Memory B cell (primary cell): ENCODE measurements at regions not wholly inside any gene's neighbourhood (a gene's known extent, or its start where the extent isn't known, plus 50 kb on each side); places are given as distances from the start of the nearest gene placed in this dataset.

Experiments
- ATAC-seq: fragments of 150-1000 bp; cut with Tn5 transposase; 2 replicates; pipeline ENCODE4 v1.10.0; 2021; ENCODE audit warnings: low read depth, mild to moderate bottlenecking, moderate library complexity
- DNase-seq, 2 donors: peaks; one replicate each; pipeline ENCODE4 v3.0.0; 2022; ENCODE audit warnings: low spot score in 2 of 2
- H3K27ac Mint-ChIP-seq: one replicate; pipeline ENCODE4 v1.8.0; 2022; ENCODE audit warnings: mild to moderate bottlenecking, moderate library complexity, mixed read lengths
- H3K27me3 Mint-ChIP-seq: one replicate; pipeline ENCODE4 v1.8.0; 2022; ENCODE audit warnings: mixed read lengths
- H3K36me3 Mint-ChIP-seq: one replicate; pipeline ENCODE4 v1.8.0; 2022; ENCODE audit warnings: mild to moderate bottlenecking, mixed read lengths
- H3K4me1 Mint-ChIP-seq: one replicate; pipeline ENCODE4 v1.8.0; 2022; ENCODE audit warnings: mixed read lengths
- H3K4me3 Mint-ChIP-seq: one replicate; pipeline ENCODE4 v1.8.0; 2022; ENCODE audit warnings: mild to moderate bottlenecking, moderate library complexity, mixed read lengths
- H3K9me3 Mint-ChIP-seq: one replicate; pipeline ENCODE4 v1.8.0; 2022; ENCODE audit warnings: mixed read lengths

DNA sequence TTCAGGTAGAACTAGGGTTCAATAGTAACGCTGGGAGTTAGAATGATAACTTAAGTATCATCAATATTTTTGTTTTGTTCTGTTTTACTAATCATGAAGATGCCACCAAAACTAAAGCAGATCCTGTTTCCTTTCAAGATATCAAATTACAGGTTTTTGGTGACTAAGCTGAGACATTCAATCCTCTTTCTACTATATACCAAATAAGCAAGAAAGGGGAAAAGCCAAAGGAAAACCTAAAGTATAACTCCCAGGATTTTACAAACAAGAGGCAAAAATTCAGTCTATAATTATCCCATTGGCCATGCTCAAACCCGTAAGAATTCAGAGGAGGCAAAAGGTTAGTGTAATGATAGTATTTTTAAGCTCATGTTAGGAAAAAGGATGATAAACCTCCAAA is 175.2 kb upstream of the CCDC150 start:
- Mint-ChIP-seq H3K4me1 (peaks cover 14% of the 10 kb centered on the region), H3K4me3 (no peak overlapping the region), H3K9me3 (peaks cover 7% of the 10 kb centered on the region), H3K27me3 (peaks cover 17% of the 10 kb centered on the region), H3K36me3 (peaks cover 6% of the 10 kb centered on the region), H3K27ac (no peak overlapping the region)
- no peak for ATAC-seq
- no peak for DNase-seq

DNA sequence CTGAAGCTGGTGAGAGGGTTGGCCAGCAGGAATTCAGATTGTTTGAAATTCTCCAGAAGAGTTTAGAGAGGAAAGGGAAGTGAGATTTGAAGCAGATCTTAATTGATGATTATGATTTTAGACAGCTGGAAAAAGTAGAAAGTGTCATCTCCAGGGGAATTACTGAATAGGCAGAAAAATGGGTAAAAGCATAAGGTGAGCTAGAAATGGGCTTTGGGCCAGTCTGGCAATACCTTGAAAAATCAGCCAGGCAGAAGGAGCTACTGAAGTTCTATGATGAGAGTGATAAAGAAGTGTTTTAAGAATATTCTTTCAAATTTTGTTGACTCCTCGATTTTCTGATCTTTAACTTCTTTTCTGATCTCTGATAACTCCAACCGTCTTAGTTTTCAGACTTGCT is 172.9 kb upstream of the CCDC150 start:
- ATAC-seq: no peak
- H3K4me3 Mint-ChIP-seq: no peak overlapping the region
- no peaks in the 10 kb centered on the region for H3K36me3 Mint-ChIP-seq
- peaks cover 5% of the 10 kb centered on the region for H3K27me3 Mint-ChIP-seq
- H3K4me1 Mint-ChIP-seq: peaks cover 8% of the 10 kb centered on the region
- no peak overlapping the region for H3K27ac Mint-ChIP-seq
- peaks cover 1% of the 10 kb centered on the region for H3K9me3 Mint-ChIP-seq
- no peak for DNase-seq

GRCh38 chr2:196468394-196468793 is 171.1 kb upstream of the CCDC150 start:
- H3K4me1 Mint-ChIP-seq: peaks cover 6% of the 10 kb centered on the region
- no peak overlapping the region for H3K27ac Mint-ChIP-seq
- ATAC-seq (no peak), DNase-seq (no peak)
- no peaks in the 10 kb centered on the region for H3K36me3 Mint-ChIP-seq
- no peaks in the 10 kb centered on the region for H3K9me3 Mint-ChIP-seq
- no peak overlapping the region for H3K4me3 Mint-ChIP-seq
- peaks cover 5% of the 10 kb centered on the region for H3K27me3 Mint-ChIP-seq

DNA sequence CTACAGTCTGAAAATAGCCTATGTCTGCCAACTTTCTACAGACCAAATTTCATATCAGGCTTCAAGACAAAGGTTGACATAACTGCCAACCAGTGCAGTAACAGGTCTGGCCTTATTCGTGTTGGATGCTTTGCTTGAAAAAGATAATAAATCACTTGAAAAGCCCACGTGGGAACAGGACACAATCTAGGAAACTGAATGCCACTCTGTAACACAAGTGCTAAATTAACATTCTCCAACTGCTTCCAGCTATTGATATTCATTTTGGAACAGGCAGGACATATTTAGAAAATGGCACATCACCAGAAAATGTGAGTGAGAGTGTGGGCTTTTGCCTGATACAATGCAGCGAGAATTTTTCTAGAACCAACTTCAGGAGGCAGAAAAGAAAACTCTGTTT is 165.9 kb upstream of the CCDC150 start:
- peaks cover 4% of the 10 kb centered on the region for H3K27me3 Mint-ChIP-seq
- no peak overlapping the region for H3K4me3 Mint-ChIP-seq
- DNase-seq: no peak
- no peaks in the 10 kb centered on the region for H3K9me3 Mint-ChIP-seq
- ATAC-seq: no peak
- H3K4me1 Mint-ChIP-seq: no peaks in the 10 kb centered on the region
- no peaks in the 10 kb centered on the region for H3K36me3 Mint-ChIP-seq
- H3K27ac Mint-ChIP-seq: no peak overlapping the region

DNA sequence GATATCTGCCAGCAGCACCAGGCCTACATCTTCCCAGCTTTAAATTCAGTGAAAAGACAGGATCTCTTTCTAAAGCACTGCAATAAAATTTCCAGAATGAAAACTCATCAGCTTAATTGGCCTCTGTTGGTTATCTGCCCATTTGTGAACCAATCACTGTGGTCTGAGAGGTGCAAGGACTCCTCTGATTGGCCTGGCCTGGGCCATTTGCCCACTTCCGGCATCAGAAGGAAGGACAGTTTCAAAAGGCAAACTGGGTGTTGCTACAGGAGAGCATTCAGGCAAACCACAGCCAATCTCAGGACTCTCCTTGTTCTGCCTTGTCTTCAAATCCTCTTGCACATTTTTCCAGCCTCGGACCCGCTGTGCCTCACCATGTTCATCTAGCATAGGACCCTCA is 163.9 kb upstream of the CCDC150 start:
- no peak for DNase-seq
- no peak overlapping the region for H3K4me3 Mint-ChIP-seq
- no peak for ATAC-seq
- peaks cover 4% of the 10 kb centered on the region for H3K27me3 Mint-ChIP-seq
- H3K36me3 Mint-ChIP-seq: no peaks in the 10 kb centered on the region
- H3K27ac Mint-ChIP-seq: no peak overlapping the region
- H3K4me1 Mint-ChIP-seq: no peaks in the 10 kb centered on the region
- no peaks in the 10 kb centered on the region for H3K9me3 Mint-ChIP-seq

DNA sequence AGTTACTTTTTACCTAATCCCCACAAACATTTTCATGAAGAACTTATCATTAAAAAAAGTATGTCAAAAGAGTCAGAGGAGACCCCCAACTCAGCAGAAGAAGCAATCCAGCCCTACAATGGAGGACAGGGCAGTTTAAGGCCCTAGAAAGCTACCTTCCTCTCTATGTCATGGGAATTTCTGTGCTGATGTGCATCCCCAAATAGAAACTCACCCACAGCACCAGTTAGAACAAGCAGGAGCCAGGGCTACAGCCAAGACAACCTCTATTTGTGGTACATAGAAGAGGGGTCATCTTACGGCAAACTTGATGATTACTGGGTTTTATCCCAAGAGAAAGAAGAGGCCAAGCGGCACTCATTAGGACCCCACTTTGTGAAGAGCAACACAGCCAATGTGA is 160.9 kb upstream of the CCDC150 start:
- Mint-ChIP-seq H3K27me3 (peaks cover 15% of the 10 kb centered on the region), H3K9me3 (no peaks in the 10 kb centered on the region), H3K27ac (no peak overlapping the region), H3K4me3 (no peak overlapping the region), H3K36me3 (no peaks in the 10 kb centered on the region), H3K4me1 (no peaks in the 10 kb centered on the region)
- DNase-seq (no peak), ATAC-seq (no peak)

- H3K4me3 Mint-ChIP-seq: no peak overlapping the region
- H3K36me3 Mint-ChIP-seq: no peaks in the 10 kb centered on the region
- ATAC-seq: no peak
- H3K27me3 Mint-ChIP-seq: peaks cover 16% of the 10 kb centered on the region
- H3K9me3 Mint-ChIP-seq: no peaks in the 10 kb centered on the region
- DNase-seq: no peak
- no peaks in the 10 kb centered on the region for H3K4me1 Mint-ChIP-seq
- no peak overlapping the region for H3K27ac Mint-ChIP-seq
Measured at GRCh38 chr2:196479350-196479749, 160.2 kb upstream of the CCDC150 start.

- no peaks in the 10 kb centered on the region for H3K4me1 Mint-ChIP-seq
- no peak overlapping the region for H3K27ac Mint-ChIP-seq
- no peak overlapping the region for H3K4me3 Mint-ChIP-seq
- no peaks in the 10 kb centered on the region for H3K9me3 Mint-ChIP-seq
- no peaks in the 10 kb centered on the region for H3K36me3 Mint-ChIP-seq
- H3K27me3 Mint-ChIP-seq: peaks cover 24% of the 10 kb centered on the region
- ATAC-seq (no peak), DNase-seq (no peak)
Measured at GRCh38 chr2:196480653-196481323, 158.7 kb upstream of the CCDC150 start.

DNA sequence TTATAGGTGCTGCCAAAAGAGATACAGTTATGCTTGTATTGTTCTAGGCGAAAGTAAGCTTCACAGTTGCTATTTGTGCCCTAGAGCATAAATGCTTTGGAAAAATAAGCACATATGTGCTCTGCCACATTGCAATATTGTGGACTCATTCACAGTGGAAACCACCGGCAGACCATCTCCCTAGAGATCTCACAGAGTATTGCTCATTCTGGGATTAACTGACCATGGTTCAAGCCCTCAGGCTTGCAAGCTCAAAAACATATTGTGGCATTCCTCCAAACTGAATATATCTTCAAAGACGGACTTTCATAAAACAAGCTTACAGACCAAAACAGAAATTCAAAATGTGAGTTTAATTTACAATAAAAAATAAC is 158.2 kb upstream of the CCDC150 start:
- DNase-seq (no peak), ATAC-seq (no peak)
- no peak overlapping the region for H3K27ac Mint-ChIP-seq
- H3K27me3 Mint-ChIP-seq: peaks cover 25% of the 10 kb centered on the region
- no peak overlapping the region for H3K4me3 Mint-ChIP-seq
- H3K36me3 Mint-ChIP-seq: no peaks in the 10 kb centered on the region
- no peaks in the 10 kb centered on the region for H3K9me3 Mint-ChIP-seq
- H3K4me1 Mint-ChIP-seq: no peaks in the 10 kb centered on the region

DNA sequence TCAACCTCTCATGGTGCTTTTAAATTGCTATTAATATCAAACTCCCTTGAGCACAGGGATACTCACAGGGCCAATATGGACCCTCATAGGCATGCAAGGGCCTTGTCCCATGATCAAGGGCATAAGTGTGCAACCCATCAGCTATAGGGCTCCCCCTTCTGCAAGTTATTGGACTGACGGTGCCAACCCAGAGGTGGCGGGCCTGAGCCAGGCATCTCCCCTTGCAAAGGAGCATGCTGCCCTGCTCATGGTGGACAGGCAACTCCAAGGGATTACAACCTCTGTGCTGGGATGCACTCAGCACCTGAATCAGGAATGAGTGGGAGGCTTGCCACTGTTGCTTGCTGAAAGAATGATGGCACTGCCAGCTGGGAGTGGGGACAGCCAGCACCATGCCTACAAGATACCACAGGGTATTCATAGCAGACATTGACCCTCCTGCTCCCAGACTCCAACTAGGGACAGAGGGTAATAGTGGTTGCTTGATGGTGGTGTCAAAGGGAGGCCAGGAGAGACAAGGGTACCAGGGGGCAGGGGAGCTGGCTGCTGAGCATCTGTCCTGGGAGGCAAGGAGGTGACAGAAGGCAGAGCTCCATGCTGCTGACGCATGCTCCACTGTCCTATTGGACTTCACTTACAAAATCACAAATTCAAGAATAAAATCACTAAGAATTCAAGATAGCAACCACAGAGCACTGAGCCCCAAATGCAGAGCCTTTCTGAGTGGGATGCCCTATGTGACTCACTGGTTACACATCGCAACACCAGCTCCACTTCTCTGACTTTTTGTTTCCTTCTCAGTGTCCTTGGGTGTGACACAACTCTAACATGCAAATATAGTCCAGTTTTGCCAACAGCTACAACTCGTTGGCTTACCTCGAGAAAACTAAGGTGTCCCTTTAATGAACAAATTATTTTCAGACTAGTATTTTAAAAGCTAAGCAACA is 157.1 kb upstream of the CCDC150 start:
- H3K27ac Mint-ChIP-seq: no peak overlapping the region
- ATAC-seq: no peak
- no peaks in the 10 kb centered on the region for H3K4me1 Mint-ChIP-seq
- no peaks in the 10 kb centered on the region for H3K9me3 Mint-ChIP-seq
- peaks cover 25% of the 10 kb centered on the region for H3K27me3 Mint-ChIP-seq
- no peak overlapping the region for H3K4me3 Mint-ChIP-seq
- no peaks in the 10 kb centered on the region for H3K36me3 Mint-ChIP-seq
- no peak for DNase-seq

DNA sequence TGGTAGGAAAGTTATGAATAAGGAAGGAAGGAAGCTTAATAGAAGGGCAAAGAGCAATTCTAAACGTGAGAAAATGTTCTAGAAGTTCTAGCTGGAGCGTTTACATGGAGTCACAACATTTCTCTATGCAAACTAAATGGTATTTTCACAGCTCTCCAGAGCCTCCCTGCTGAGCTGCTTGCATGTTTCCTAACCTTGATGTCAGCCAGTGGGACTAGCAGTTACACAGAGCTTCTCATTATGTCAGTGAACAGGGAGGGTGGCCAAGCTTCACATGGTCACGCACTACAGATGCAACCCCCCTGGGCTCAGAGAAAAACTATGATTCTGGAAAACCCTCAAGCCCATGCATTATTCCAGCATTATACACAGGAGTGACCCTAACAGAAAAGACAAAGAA is 153.4 kb upstream of the CCDC150 start:
- Mint-ChIP-seq H3K27me3 (peaks cover 20% of the 10 kb centered on the region), H3K4me1 (no peaks in the 10 kb centered on the region), H3K27ac (no peak overlapping the region), H3K9me3 (no peaks in the 10 kb centered on the region), H3K4me3 (no peak overlapping the region), H3K36me3 (no peaks in the 10 kb centered on the region)
- ATAC-seq: no peak
- DNase-seq: no peak

GRCh38 chr2:196487417-196487816 is 152.1 kb upstream of the CCDC150 start:
- ATAC-seq: no peak
- peaks cover 15% of the 10 kb centered on the region for H3K27me3 Mint-ChIP-seq
- H3K4me1 Mint-ChIP-seq: no peaks in the 10 kb centered on the region
- H3K27ac Mint-ChIP-seq: no peak overlapping the region
- no peak for DNase-seq
- H3K4me3 Mint-ChIP-seq: no peak overlapping the region
- H3K9me3 Mint-ChIP-seq: no peaks in the 10 kb centered on the region
- no peaks in the 10 kb centered on the region for H3K36me3 Mint-ChIP-seq

DNA sequence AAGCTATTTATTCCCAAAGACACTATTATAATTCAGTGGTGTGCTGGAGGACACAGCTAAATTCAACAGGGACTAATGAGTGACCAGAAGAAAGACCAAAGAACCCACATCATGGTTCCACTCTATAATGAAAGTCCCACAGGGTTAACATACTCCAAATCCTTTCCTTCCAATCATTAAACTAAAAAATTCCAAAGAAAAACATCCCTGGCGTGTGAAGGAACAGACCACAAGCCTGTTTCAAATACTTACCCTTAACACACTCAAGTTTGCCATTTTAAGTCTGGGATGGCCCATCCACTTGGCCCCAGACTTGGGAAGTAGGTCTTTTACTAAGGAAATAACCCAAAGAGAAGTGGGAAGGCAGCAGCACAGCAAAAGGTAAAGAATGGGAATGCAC is 150.1 kb upstream of the CCDC150 start:
- no peak for DNase-seq
- Mint-ChIP-seq H3K27me3 (peaks cover 12% of the 10 kb centered on the region), H3K27ac (no peak overlapping the region), H3K9me3 (peaks cover 5% of the 10 kb centered on the region), H3K4me1 (no peaks in the 10 kb centered on the region), H3K4me3 (no peak overlapping the region), H3K36me3 (no peaks in the 10 kb centered on the region)
- ATAC-seq: no peak

DNA sequence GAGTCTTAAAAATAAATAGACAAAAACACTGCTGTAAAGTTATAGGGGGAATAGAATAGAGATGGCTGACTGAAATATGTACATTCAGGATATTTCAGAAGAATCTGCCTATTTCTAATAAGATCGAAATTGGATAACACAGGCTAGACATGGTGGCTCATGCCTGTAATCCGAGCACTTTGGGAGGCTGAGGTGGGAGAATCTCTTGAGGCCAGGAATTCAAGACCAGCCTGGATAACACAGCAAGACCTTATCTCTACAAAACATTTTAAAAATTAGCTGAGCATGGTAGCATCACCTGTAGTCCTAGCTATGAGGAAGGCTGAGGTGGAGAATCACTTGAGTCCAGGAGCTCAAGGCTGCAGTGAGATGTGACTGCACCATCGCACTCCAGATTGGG is 146.6 kb upstream of the CCDC150 start:
- no peak overlapping the region for H3K27ac Mint-ChIP-seq
- no peak for ATAC-seq

DNA sequence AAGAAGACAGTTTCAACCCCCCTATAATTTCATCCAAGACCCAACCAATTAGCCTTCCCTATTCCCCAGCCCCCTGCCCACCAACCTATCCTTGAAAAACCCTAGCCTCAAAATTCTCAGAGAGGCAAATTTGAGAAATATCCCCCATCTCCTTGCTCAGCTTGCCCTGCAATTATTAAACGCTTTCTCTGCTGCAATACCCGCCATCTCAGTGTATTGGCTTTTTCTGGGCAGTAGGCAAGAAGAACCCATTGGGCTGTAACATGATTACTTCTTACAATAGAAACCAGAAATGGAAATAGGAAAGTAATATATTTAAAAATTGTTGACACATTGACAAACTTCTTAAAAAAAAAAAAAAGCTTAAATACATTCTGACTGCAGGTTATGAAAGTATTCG is 140.6 kb upstream of the CCDC150 start:
- DNase-seq (no peak), ATAC-seq (no peak)
- Mint-ChIP-seq H3K4me3 (no peak overlapping the region), H3K27me3 (peaks cover 9% of the 10 kb centered on the region), H3K27ac (no peak overlapping the region), H3K9me3 (peaks cover 7% of the 10 kb centered on the region), H3K4me1 (no peaks in the 10 kb centered on the region), H3K36me3 (no peaks in the 10 kb centered on the region)

More for the DNA sequence above, 146.6 kb upstream of the CCDC150 start:
- H3K36me3 Mint-ChIP-seq: no peaks in the 10 kb centered on the region
- DNase-seq: no peak
- no peak overlapping the region for H3K4me3 Mint-ChIP-seq
- H3K9me3 Mint-ChIP-seq: peaks cover 6% of the 10 kb centered on the region
- H3K4me1 Mint-ChIP-seq: no peaks in the 10 kb centered on the region
- peaks cover 4% of the 10 kb centered on the region for H3K27me3 Mint-ChIP-seq
